ENCODE measurements at regions not wholly inside any gene's neighbourhood (a gene's known extent, or its start where the extent isn't known, plus 50 kb on each side); places are given as distances from the start of the nearest gene placed in this dataset.

- no peak for DNase-seq
These were observed 94.4 kb downstream of the NCR2 start for GRCh38 chr6:41429506-41430504.

- DNase-seq: no peak
These were observed 95.5 kb downstream of the NCR2 start for GRCh38 chr6:41430875-41431274.

- DNase-seq: no peak
These were observed 96.9 kb downstream of the NCR2 start for GRCh38 chr6:41432280-41432679.

- no peak for DNase-seq
These were observed 99.5 kb downstream of the NCR2 start for GRCh38 chr6:41434803-41435481.

GRCh38 chr6:41437604-41438003 lies 102.2 kb downstream of the NCR2 start:
- no peak for DNase-seq

GRCh38 chr6:41438746-41439145 lies 103.3 kb downstream of the NCR2 start:
- DNase-seq: no peak

- no peak for DNase-seq
These were observed 104.4 kb downstream of the NCR2 start for GRCh38 chr6:41439524-41440418.

- no peak for DNase-seq
These were observed 105.2 kb upstream of the FOXP4 start for GRCh38 chr6:41440958-41441357.

- DNase-seq: no peak
These were observed 104.4 kb upstream of the FOXP4 start for GRCh38 chr6:41441598-41442351.

- DNase-seq: no peak
These were observed 103.9 kb upstream of the FOXP4 start for GRCh38 chr6:41442352-41442672.

- DNase-seq: peak; percentile 47
These were observed 103.2 kb upstream of the FOXP4 start for GRCh38 chr6:41442800-41443501.

GRCh38 chr6:41443616-41444525 lies 102.3 kb upstream of the FOXP4 start:
- no peak for DNase-seq

- DNase-seq: no peak
These were observed 100.9 kb upstream of the FOXP4 start for GRCh38 chr6:41445261-41445660.

GRCh38 chr6:41446132-41446531 lies 100.0 kb upstream of the FOXP4 start:
- DNase-seq: no peak

GRCh38 chr6:41446907-41447545 lies 99.2 kb upstream of the FOXP4 start:
- no peak for DNase-seq

GRCh38 chr6:41448256-41448655 lies 97.9 kb upstream of the FOXP4 start:
- no peak for DNase-seq

GRCh38 chr6:41449399-41450245 lies 96.6 kb upstream of the FOXP4 start:
- DNase-seq: no peak

GRCh38 chr6:41450581-41450980 lies 95.6 kb upstream of the FOXP4 start:
- no peak for DNase-seq

GRCh38 chr6:41451039-41451438 lies 95.1 kb upstream of the FOXP4 start:
- DNase-seq: no peak
